ENCODE measurements at regions not wholly inside any gene's neighbourhood (a gene's known extent, or its start where the extent isn't known, plus 50 kb on each side); places are given as distances from the start of the nearest gene placed in this dataset.

DNA sequence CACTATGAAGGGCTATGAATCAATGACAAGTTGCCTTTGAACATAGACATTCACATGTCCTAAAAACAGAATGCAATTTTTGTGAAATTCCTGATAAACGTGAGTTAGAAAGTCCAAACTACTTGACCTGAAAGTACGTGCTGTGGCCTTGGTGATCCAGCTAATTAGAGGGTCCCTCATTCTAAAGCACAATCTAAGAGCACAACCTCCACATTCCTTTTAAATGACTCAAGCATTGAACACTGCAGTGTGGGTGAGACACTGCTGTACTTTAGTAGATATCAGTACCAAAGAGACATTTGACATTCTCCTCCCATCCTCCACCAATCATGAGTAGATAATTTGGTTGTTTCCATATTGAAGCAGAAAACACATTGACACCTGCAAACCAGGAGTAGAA is 73.5 kb downstream of the FAM47B start:
- TF ChIP-seq, protein P1, sequence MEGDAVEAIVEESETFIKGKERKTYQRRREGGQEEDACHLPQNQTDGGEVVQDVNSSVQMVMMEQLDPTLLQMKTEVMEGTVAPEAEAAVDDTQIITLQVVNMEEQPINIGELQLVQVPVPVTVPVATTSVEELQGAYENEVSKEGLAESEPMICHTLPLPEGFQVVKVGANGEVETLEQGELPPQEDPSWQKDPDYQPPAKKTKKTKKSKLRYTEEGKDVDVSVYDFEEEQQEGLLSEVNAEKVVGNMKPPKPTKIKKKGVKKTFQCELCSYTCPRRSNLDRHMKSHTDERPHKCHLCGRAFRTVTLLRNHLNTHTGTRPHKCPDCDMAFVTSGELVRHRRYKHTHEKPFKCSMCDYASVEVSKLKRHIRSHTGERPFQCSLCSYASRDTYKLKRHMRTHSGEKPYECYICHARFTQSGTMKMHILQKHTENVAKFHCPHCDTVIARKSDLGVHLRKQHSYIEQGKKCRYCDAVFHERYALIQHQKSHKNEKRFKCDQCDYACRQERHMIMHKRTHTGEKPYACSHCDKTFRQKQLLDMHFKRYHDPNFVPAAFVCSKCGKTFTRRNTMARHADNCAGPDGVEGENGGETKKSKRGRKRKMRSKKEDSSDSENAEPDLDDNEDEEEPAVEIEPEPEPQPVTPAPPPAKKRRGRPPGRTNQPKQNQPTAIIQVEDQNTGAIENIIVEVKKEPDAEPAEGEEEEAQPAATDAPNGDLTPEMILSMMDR (IDR thresholded peaks at IDR 0.05 in 2 of 3, conservative IDR thresholded peaks at IDR 0.05 in 1 of 3; ENCODE audit: borderline replicate concordance in 1 of 3, insufficient read depth in 1 of 3, low read depth in 2 of 3, low read length in 2 of 3) = no peak
- TF ChIP-seq EZH2 (IDR thresholded peaks at IDR 0.05) (no peak), FOSL1 (IDR thresholded peaks at IDR 0.05; ENCODE audit: low read depth) (no peak), POLR2A (IDR thresholded peaks at IDR 0.05; ENCODE audit: borderline replicate concordance, extremely low read depth, insufficient read depth, insufficient read length) (no peak), JUND (IDR thresholded peaks at IDR 0.05) (no peak), EGR1 (IDR thresholded peaks at IDR 0.05; ENCODE audit: low read depth) (no peak), ZFX (IDR thresholded peaks at IDR 0.05) (no peak), EZH2phosphoT487 (IDR thresholded peaks at IDR 0.05; ENCODE audit: borderline replicate concordance) (no peak), RAD21 (IDR thresholded peaks at IDR 0.05; ENCODE audit: low read depth) (no peak), POLR2AphosphoS5 (IDR thresholded peaks at IDR 0.05; ENCODE audit: low read depth, low read length) (no peak)
- TF ChIP-seq, protein P2, sequence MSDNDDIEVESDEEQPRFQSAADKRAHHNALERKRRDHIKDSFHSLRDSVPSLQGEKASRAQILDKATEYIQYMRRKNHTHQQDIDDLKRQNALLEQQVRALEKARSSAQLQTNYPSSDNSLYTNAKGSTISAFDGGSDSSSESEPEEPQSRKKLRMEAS (IDR thresholded peaks at IDR 0.05) = no peak
- TF ChIP-seq, protein P3, sequence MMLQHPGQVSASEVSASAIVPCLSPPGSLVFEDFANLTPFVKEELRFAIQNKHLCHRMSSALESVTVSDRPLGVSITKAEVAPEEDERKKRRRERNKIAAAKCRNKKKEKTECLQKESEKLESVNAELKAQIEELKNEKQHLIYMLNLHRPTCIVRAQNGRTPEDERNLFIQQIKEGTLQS (IDR thresholded peaks at IDR 0.05) = no peak
- TF ChIP-seq, protein P4, sequence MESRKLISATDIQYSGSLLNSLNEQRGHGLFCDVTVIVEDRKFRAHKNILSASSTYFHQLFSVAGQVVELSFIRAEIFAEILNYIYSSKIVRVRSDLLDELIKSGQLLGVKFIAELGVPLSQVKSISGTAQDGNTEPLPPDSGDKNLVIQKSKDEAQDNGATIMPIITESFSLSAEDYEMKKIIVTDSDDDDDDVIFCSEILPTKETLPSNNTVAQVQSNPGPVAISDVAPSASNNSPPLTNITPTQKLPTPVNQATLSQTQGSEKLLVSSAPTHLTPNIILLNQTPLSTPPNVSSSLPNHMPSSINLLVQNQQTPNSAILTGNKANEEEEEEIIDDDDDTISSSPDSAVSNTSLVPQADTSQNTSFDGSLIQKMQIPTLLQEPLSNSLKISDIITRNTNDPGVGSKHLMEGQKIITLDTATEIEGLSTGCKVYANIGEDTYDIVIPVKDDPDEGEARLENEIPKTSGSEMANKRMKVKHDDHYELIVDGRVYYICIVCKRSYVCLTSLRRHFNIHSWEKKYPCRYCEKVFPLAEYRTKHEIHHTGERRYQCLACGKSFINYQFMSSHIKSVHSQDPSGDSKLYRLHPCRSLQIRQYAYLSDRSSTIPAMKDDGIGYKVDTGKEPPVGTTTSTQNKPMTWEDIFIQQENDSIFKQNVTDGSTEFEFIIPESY (IDR thresholded peaks at IDR 0.05; ENCODE audit: extremely low read depth, insufficient replicate concordance, low read length) = no peak

Measured in HCT116 (cell line).